Glutamatergic neuron (in vitro differentiated cells): ENCODE measurements at regions not wholly inside any gene's neighbourhood (a gene's known extent, or its start where the extent isn't known, plus 50 kb on each side); places are given as distances from the start of the nearest gene placed in this dataset.

Experiments
- DNase-seq: peaks from one replicate; pipeline ENCODE4 v3.0.0; 2022
- H3K27ac Mint-ChIP-seq: one replicate; pipeline ENCODE4 v1.8.0; 2020; ENCODE audit warnings: mild to moderate bottlenecking, mixed read lengths, inconsistent platforms; ENCODE audit not compliant: unreplicated experiment
- H3K27me3 Mint-ChIP-seq: one replicate; pipeline ENCODE4 v1.8.0; 2020; ENCODE audit warnings: mild to moderate bottlenecking, moderate library complexity, mixed read lengths, inconsistent platforms; ENCODE audit not compliant: unreplicated experiment
- H3K36me3 Mint-ChIP-seq: one replicate; pipeline ENCODE4 v1.8.0; 2020; ENCODE audit warnings: mild to moderate bottlenecking, mixed read lengths, inconsistent platforms; ENCODE audit not compliant: unreplicated experiment
- H3K4me1 Mint-ChIP-seq: one replicate; pipeline ENCODE4 v1.8.0; 2020; ENCODE audit warnings: mild to moderate bottlenecking, low read depth, mixed read lengths, inconsistent platforms; ENCODE audit not compliant: unreplicated experiment
- H3K4me3 Mint-ChIP-seq: one replicate; pipeline ENCODE4 v1.8.0; 2020; ENCODE audit warnings: mild to moderate bottlenecking, mixed read lengths, inconsistent platforms; ENCODE audit not compliant: unreplicated experiment
- H3K9me3 Mint-ChIP-seq: one replicate; pipeline ENCODE4 v1.8.0; 2020; ENCODE audit warnings: mild to moderate bottlenecking, moderate library complexity, mixed read lengths, inconsistent platforms; ENCODE audit not compliant: unreplicated experiment
- CTCF ChIP-seq: fragments of 200-600 bp; sonication (generic); IDR thresholded peaks from one replicate; pipeline ENCODE4 v1.5.0; 2021; ENCODE audit not compliant: partially characterized antibody, unreplicated experiment

- DNase-seq, result no peak
- TF ChIP-seq CTCF, result no peak
- Mint-ChIP-seq H3K27ac (no peak overlapping the region), H3K27me3 (no peaks in the 10 kb centered on the region), H3K4me3 (no peak overlapping the region), H3K9me3 (no peaks in the 10 kb centered on the region), H3K4me1 (no peaks in the 10 kb centered on the region), H3K36me3 (no peaks in the 10 kb centered on the region)
These were observed 62.5 kb upstream of the MLIP start for GRCh38 chr6:54048782-54049181.

- H3K27me3 Mint-ChIP-seq, result no peaks in the 10 kb centered on the region
- TF ChIP-seq CTCF, result no peak
- no peak overlapping the region for H3K27ac Mint-ChIP-seq
- H3K4me3 Mint-ChIP-seq, result no peak overlapping the region
- H3K4me1 Mint-ChIP-seq, result no peaks in the 10 kb centered on the region
- H3K36me3 Mint-ChIP-seq, result no peaks in the 10 kb centered on the region
- no peak for DNase-seq
- H3K9me3 Mint-ChIP-seq, result no peaks in the 10 kb centered on the region
These were observed 60.5 kb upstream of the MLIP start for GRCh38 chr6:54050750-54051149.

GRCh38 chr6:54053881-54054391 lies 57.3 kb upstream of the MLIP start:
- no peaks in the 10 kb centered on the region for H3K27me3 Mint-ChIP-seq
- no peak overlapping the region for H3K27ac Mint-ChIP-seq
- no peaks in the 10 kb centered on the region for H3K9me3 Mint-ChIP-seq
- DNase-seq, result no peak
- H3K4me3 Mint-ChIP-seq, result no peak overlapping the region
- no peaks in the 10 kb centered on the region for H3K36me3 Mint-ChIP-seq
- no peak for TF ChIP-seq CTCF
- peaks cover 5% of the 10 kb centered on the region for H3K4me1 Mint-ChIP-seq

- DNase-seq, result no peak
- no peak overlapping the region for H3K4me3 Mint-ChIP-seq
- H3K9me3 Mint-ChIP-seq, result no peaks in the 10 kb centered on the region
- H3K27ac Mint-ChIP-seq, result no peak overlapping the region
- no peaks in the 10 kb centered on the region for H3K27me3 Mint-ChIP-seq
- TF ChIP-seq CTCF, result no peak
- no peaks in the 10 kb centered on the region for H3K36me3 Mint-ChIP-seq
- peaks cover 12% of the 10 kb centered on the region for H3K4me1 Mint-ChIP-seq
These were observed 55.1 kb upstream of the MLIP start for GRCh38 chr6:54056105-54056504.

GRCh38 chr6:54057058-54057457 lies 54.2 kb upstream of the MLIP start:
- Mint-ChIP-seq H3K4me1 (peaks cover 12% of the 10 kb centered on the region), H3K27ac (no peak overlapping the region), H3K36me3 (no peaks in the 10 kb centered on the region), H3K27me3 (no peaks in the 10 kb centered on the region), H3K4me3 (no peak overlapping the region), H3K9me3 (no peaks in the 10 kb centered on the region)
- no peak for TF ChIP-seq CTCF
- no peak for DNase-seq
